ENCODE measurements at regions not wholly inside any gene's neighbourhood (a gene's known extent, or its start where the extent isn't known, plus 50 kb on each side); places are given as distances from the start of the nearest gene placed in this dataset.

DNA sequence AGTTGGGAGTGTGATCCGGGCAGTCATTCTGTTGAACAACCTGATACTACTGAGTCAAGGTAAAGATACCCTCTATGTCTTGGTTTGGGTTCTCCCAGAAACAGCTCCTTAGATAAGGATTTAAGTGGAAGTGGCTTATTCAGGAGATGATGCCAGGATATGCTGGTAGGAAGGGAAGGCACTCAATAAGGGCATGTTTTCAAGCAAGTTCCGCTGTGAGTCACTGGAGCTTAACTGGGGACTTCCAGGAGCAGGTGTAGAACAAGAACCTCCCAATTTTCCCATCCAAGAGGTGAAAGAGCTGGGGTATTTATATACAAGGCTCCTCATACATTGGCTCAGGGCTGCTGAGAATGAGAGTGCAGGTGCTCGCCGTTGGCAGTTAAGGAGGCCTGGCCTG lies 218.6 kb downstream of the AKAP7 start:
- no peaks in the 10 kb centered on the region for H3K9me3 ChIP-seq (ENCODE audit: control insufficient read depth, insufficient read depth, low read depth, low read length)

DNA sequence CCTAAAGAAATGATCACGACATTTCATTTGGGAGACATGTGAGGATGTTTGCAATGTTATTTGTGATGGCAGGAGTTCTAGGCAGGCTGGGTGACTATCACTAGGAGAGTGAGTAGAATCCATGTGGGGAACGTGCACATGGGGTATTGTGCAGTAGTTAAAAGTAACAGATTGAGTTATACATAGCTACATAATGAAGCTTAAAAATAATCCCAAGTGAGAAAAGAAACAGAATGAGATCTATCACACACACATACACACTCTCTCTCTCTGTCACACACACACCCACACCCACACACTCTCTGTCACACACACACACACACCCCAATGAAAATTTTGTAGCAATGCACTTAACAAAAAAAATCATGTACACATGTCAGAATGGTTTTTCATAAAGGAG lies 218.7 kb upstream of the ARG1 start:
- H3K4me1 ChIP-seq (ENCODE audit: control insufficient read depth, insufficient read depth, low read length), result no peaks in the 10 kb centered on the region
- no peak overlapping the region for H3K27ac ChIP-seq (ENCODE audit: low read length)
- CTCF ChIA-PET, result no interaction called here
- BruUV-seq (replicated peaks), result no TSS peak
- H3K27me3 ChIP-seq (ENCODE audit: control insufficient read depth, insufficient read depth, low read length), result no peaks in the 10 kb centered on the region
- no peak overlapping the region for H3K4me3 ChIP-seq (ENCODE audit: low read depth in 2 of 2, low read length in 2 of 2)
- no peaks in the 10 kb centered on the region for H3K36me3 ChIP-seq (ENCODE audit: control insufficient read depth, insufficient read depth, low read length)
- ATAC-seq, result no peak
- TF ChIP-seq, protein P1, sequence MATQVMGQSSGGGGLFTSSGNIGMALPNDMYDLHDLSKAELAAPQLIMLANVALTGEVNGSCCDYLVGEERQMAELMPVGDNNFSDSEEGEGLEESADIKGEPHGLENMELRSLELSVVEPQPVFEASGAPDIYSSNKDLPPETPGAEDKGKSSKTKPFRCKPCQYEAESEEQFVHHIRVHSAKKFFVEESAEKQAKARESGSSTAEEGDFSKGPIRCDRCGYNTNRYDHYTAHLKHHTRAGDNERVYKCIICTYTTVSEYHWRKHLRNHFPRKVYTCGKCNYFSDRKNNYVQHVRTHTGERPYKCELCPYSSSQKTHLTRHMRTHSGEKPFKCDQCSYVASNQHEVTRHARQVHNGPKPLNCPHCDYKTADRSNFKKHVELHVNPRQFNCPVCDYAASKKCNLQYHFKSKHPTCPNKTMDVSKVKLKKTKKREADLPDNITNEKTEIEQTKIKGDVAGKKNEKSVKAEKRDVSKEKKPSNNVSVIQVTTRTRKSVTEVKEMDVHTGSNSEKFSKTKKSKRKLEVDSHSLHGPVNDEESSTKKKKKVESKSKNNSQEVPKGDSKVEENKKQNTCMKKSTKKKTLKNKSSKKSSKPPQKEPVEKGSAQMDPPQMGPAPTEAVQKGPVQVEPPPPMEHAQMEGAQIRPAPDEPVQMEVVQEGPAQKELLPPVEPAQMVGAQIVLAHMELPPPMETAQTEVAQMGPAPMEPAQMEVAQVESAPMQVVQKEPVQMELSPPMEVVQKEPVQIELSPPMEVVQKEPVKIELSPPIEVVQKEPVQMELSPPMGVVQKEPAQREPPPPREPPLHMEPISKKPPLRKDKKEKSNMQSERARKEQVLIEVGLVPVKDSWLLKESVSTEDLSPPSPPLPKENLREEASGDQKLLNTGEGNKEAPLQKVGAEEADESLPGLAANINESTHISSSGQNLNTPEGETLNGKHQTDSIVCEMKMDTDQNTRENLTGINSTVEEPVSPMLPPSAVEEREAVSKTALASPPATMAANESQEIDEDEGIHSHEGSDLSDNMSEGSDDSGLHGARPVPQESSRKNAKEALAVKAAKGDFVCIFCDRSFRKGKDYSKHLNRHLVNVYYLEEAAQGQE (IDR thresholded peaks at IDR 0.05; ENCODE audit: insufficient read depth in 1 of 2, low read depth in 2 of 2, low read length in 1 of 2), result no peak
- TF ChIP-seq, protein P2, sequence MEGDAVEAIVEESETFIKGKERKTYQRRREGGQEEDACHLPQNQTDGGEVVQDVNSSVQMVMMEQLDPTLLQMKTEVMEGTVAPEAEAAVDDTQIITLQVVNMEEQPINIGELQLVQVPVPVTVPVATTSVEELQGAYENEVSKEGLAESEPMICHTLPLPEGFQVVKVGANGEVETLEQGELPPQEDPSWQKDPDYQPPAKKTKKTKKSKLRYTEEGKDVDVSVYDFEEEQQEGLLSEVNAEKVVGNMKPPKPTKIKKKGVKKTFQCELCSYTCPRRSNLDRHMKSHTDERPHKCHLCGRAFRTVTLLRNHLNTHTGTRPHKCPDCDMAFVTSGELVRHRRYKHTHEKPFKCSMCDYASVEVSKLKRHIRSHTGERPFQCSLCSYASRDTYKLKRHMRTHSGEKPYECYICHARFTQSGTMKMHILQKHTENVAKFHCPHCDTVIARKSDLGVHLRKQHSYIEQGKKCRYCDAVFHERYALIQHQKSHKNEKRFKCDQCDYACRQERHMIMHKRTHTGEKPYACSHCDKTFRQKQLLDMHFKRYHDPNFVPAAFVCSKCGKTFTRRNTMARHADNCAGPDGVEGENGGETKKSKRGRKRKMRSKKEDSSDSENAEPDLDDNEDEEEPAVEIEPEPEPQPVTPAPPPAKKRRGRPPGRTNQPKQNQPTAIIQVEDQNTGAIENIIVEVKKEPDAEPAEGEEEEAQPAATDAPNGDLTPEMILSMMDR (IDR thresholded peaks at IDR 0.05), result no peak
- TF ChIP-seq POLR2AphosphoS5 (IDR thresholded peaks at IDR 0.05; ENCODE audit: low read depth, low read length) (no peak), TCF7L2 (IDR thresholded peaks at IDR 0.05; ENCODE audit: low read depth, low read length) (no peak), SIN3A (IDR thresholded peaks at IDR 0.05; ENCODE audit: borderline replicate concordance, insufficient read depth, low read depth, low read length) (no peak)
- intact Hi-C loops (cut with micrococcal nuclease; ENCODE audit: unreplicated experiment) (no loop called here), in situ Hi-C loops (cut with HindIII; ENCODE audit: low pct_unique_long_range_greater_than_20kb, low sequenced_read_pairs) (no loop called here)
- POLR2A ChIA-PET, result no interaction called here
- no peaks in the 10 kb centered on the region for H3K9me3 ChIP-seq (ENCODE audit: control insufficient read depth, insufficient read depth, low read depth, low read length)
- DNase-seq (ENCODE audit: low read depth, low spot score), result no peak

More for the DNA sequence above, 218.6 kb downstream of the AKAP7 start:
- H3K4me1 ChIP-seq (ENCODE audit: control insufficient read depth, insufficient read depth, low read length), result no peaks in the 10 kb centered on the region
- ChIA-PET POLR2A (no interaction called here), CTCF (no interaction called here)
- ATAC-seq, result no peak
- in situ Hi-C loops (cut with HindIII; ENCODE audit: low pct_unique_long_range_greater_than_20kb, low sequenced_read_pairs) (no loop called here), intact Hi-C loops (cut with micrococcal nuclease; ENCODE audit: unreplicated experiment) (no loop called here)
- H3K36me3 ChIP-seq (ENCODE audit: control insufficient read depth, insufficient read depth, low read length), result no peaks in the 10 kb centered on the region
- no peak overlapping the region for H3K4me3 ChIP-seq (ENCODE audit: low read depth in 2 of 2, low read length in 2 of 2)
- no peak for TF ChIP-seq TCF7L2 (IDR thresholded peaks at IDR 0.05; ENCODE audit: low read depth, low read length)
- no peak for TF ChIP-seq POLR2AphosphoS5 (IDR thresholded peaks at IDR 0.05; ENCODE audit: low read depth, low read length)
- TF ChIP-seq SIN3A (IDR thresholded peaks at IDR 0.05; ENCODE audit: borderline replicate concordance, insufficient read depth, low read depth, low read length), result no peak
- TF ChIP-seq, protein P2 (IDR thresholded peaks at IDR 0.05), result no peak
- TF ChIP-seq, protein P1 (IDR thresholded peaks at IDR 0.05; ENCODE audit: insufficient read depth in 1 of 2, low read depth in 2 of 2, low read length in 1 of 2), result no peak
- DNase-seq (ENCODE audit: low read depth, low spot score), result no peak
- H3K27me3 ChIP-seq (ENCODE audit: control insufficient read depth, insufficient read depth, low read length), result no peaks in the 10 kb centered on the region
- no TSS peak for BruUV-seq (replicated peaks)
- H3K27ac ChIP-seq (ENCODE audit: low read length), result no peak overlapping the region
